ENCODE measurements at regions not wholly inside any gene's neighbourhood (a gene's known extent, or its start where the extent isn't known, plus 50 kb on each side); places are given as distances from the start of the nearest gene placed in this dataset.

- Histone ChIP-seq H3K4me3 (ENCODE audit: low read length in 3 of 3) (no peak overlapping the region), H3K4me1 (ENCODE audit: control insufficient read depth in 3 of 3, insufficient read depth in 3 of 3, low read length in 3 of 3) (no peaks in the 10 kb centered on the region), H3K27me3 (ENCODE audit: control insufficient read depth in 3 of 3, insufficient read depth in 3 of 3, low read length in 3 of 3) (no peaks in the 10 kb centered on the region), H3K9me3 (ENCODE audit: control insufficient read depth in 3 of 3, low read length in 3 of 3) (no peaks in the 10 kb centered on the region), H3K27ac (ENCODE audit: low read depth, low read length) (no peak overlapping the region), H3K36me3 (ENCODE audit: control insufficient read depth in 3 of 3, insufficient read depth in 3 of 3, low read length in 3 of 3) (no peaks in the 10 kb centered on the region), H3K9ac (ENCODE audit: low read depth in 1 of 3, low read length in 3 of 3) (no peak overlapping the region)
Measured at GRCh38 chr12:127912035-127912665, 354.8 kb upstream of the TMEM132C start.

DNA sequence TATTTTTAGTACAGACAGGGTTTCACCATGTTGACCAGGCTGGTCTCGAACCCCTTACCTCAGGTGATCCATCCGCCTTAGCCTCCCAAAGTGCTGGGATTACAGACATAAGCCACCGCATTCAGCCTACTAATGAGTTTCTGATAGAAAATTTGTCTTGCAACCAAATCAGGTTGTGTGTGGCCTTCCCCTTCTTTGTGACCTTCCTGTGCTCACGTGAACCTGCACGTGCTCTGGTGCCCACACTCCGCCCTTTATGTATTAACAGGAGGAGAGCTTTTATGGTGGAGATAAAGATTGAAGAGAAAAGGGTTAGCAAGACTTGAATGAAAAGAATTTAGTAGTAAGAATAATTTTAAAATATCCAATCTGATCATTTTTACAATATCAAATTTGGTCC lies 343.5 kb upstream of the TMEM132C start:
- Histone ChIP-seq H3K36me3 (ENCODE audit: control insufficient read depth in 3 of 3, insufficient read depth in 3 of 3, low read length in 3 of 3) (no peaks in the 10 kb centered on the region), H3K4me3 (ENCODE audit: low read length in 3 of 3) (no peak overlapping the region), H3K27ac (ENCODE audit: low read depth, low read length) (no peak overlapping the region), H3K9me3 (ENCODE audit: control insufficient read depth in 3 of 3, low read length in 3 of 3) (no peaks in the 10 kb centered on the region), H3K9ac (ENCODE audit: low read depth in 1 of 3, low read length in 3 of 3) (no peak overlapping the region), H3K27me3 (ENCODE audit: control insufficient read depth in 3 of 3, insufficient read depth in 3 of 3, low read length in 3 of 3) (no peaks in the 10 kb centered on the region), H3K4me1 (ENCODE audit: control insufficient read depth in 3 of 3, insufficient read depth in 3 of 3, low read length in 3 of 3) (peaks cover 0 to 4% (median 0%) of the 10 kb centered on the region in 3 donors)

GRCh38 chr12:127925971-127926370 lies 341.0 kb upstream of the TMEM132C start:
- no peak overlapping the region for H3K9ac ChIP-seq (ENCODE audit: low read depth in 1 of 3, low read length in 3 of 3)
- H3K4me1 ChIP-seq (ENCODE audit: control insufficient read depth in 3 of 3, insufficient read depth in 3 of 3, low read length in 3 of 3), result peaks cover 0 to 4% (median 0%) of the 10 kb centered on the region in 3 donors
- no peaks in the 10 kb centered on the region for H3K36me3 ChIP-seq (ENCODE audit: control insufficient read depth in 3 of 3, insufficient read depth in 3 of 3, low read length in 3 of 3)
- no peak overlapping the region for H3K4me3 ChIP-seq (ENCODE audit: low read length in 3 of 3)
- no peak overlapping the region for H3K27ac ChIP-seq (ENCODE audit: low read depth, low read length)
- no peaks in the 10 kb centered on the region for H3K27me3 ChIP-seq (ENCODE audit: control insufficient read depth in 3 of 3, insufficient read depth in 3 of 3, low read length in 3 of 3)
- H3K9me3 ChIP-seq (ENCODE audit: control insufficient read depth in 3 of 3, low read length in 3 of 3), result no peaks in the 10 kb centered on the region

DNA sequence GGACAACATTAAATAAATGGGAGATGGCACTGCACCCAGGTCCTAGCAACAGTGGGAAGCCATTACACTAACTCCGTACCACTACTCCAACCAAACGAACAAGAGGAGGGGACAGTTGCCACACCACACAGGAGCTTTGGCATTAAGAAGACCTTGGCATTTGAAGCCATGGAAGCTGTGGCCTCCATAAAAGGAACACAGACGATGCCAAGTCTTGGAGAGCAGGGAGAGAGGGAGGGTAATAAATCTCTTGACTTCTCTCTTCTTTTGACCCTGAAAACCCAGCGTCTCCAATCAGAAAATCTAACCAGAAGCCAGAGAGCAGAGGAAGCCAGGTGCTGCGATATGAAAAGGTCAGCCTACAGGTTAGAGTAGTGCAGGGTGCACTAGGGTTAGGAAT lies 338.8 kb upstream of the TMEM132C start:
- Histone ChIP-seq H3K27me3 (ENCODE audit: control insufficient read depth in 3 of 3, insufficient read depth in 3 of 3, low read length in 3 of 3) (no peaks in the 10 kb centered on the region), H3K27ac (ENCODE audit: low read depth, low read length) (no peak overlapping the region), H3K4me3 (ENCODE audit: low read length in 3 of 3) (no peak overlapping the region), H3K36me3 (ENCODE audit: control insufficient read depth in 3 of 3, insufficient read depth in 3 of 3, low read length in 3 of 3) (no peaks in the 10 kb centered on the region), H3K9me3 (ENCODE audit: control insufficient read depth in 3 of 3, low read length in 3 of 3) (no peaks in the 10 kb centered on the region), H3K4me1 (ENCODE audit: control insufficient read depth in 3 of 3, insufficient read depth in 3 of 3, low read length in 3 of 3) (peaks cover 0 to 4% (median 0%) of the 10 kb centered on the region in 3 donors), H3K9ac (ENCODE audit: low read depth in 1 of 3, low read length in 3 of 3) (no peak overlapping the region)

GRCh38 chr12:127928615-127929571 lies 338.1 kb upstream of the TMEM132C start:
- no peak overlapping the region for H3K27ac ChIP-seq (ENCODE audit: low read depth, low read length)
- H3K4me1 ChIP-seq (ENCODE audit: control insufficient read depth in 3 of 3, insufficient read depth in 3 of 3, low read length in 3 of 3), result peaks cover 0 to 4% (median 0%) of the 10 kb centered on the region in 3 donors
- no peaks in the 10 kb centered on the region for H3K27me3 ChIP-seq (ENCODE audit: control insufficient read depth in 3 of 3, insufficient read depth in 3 of 3, low read length in 3 of 3)
- no peaks in the 10 kb centered on the region for H3K36me3 ChIP-seq (ENCODE audit: control insufficient read depth in 3 of 3, insufficient read depth in 3 of 3, low read length in 3 of 3)
- H3K9me3 ChIP-seq (ENCODE audit: control insufficient read depth in 3 of 3, low read length in 3 of 3), result no peaks in the 10 kb centered on the region
- H3K4me3 ChIP-seq (ENCODE audit: low read length in 3 of 3), result no peak overlapping the region
- no peak overlapping the region for H3K9ac ChIP-seq (ENCODE audit: low read depth in 1 of 3, low read length in 3 of 3)

DNA sequence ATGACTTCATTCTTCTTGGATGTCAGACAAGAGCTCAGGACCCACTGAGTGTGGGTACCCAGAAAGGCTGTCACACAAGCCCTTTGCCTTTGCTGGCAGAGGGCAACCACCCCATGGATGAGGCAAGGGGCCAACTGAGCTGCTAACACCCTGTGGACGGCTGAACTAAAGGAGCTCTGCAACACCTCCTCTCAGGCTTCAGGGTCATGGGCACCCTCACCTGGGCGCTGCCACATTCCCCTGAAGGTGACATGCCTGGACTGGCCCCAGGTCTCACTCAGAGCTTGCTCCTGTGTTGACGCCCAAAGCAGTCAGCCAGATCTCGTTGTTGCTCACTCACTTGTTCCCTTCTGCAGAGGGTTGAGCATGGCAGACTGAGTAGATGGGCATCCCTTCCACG lies 336.8 kb upstream of the TMEM132C start:
- Histone ChIP-seq H3K9me3 (ENCODE audit: control insufficient read depth in 3 of 3, low read length in 3 of 3) (no peaks in the 10 kb centered on the region), H3K27ac (ENCODE audit: low read depth, low read length) (no peak overlapping the region), H3K27me3 (ENCODE audit: control insufficient read depth in 3 of 3, insufficient read depth in 3 of 3, low read length in 3 of 3) (no peaks in the 10 kb centered on the region), H3K4me3 (ENCODE audit: low read length in 3 of 3) (no peak overlapping the region), H3K9ac (ENCODE audit: low read depth in 1 of 3, low read length in 3 of 3) (no peak overlapping the region), H3K36me3 (ENCODE audit: control insufficient read depth in 3 of 3, insufficient read depth in 3 of 3, low read length in 3 of 3) (no peaks in the 10 kb centered on the region), H3K4me1 (ENCODE audit: control insufficient read depth in 3 of 3, insufficient read depth in 3 of 3, low read length in 3 of 3) (peaks cover 0 to 4% (median 0%) of the 10 kb centered on the region in 3 donors)

DNA sequence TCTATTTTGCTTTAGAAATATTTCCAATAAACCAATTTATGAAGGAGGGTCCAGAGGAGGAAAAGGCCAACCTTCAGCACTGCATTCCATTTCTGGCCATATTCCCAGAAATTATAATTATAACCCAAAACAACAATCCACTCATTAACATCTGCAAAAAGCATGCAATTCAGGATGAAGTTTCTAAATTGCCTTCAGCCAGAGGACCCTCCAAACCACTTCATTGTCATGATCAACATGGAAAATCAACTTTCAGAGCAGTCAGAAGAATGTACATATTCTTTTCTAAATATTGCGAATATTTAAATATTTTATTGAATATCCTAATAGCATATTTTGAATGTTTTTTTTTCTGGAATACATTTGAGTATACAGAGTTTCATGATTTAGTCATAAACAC lies 332.6 kb upstream of the TMEM132C start:
- H3K4me1 ChIP-seq (ENCODE audit: control insufficient read depth in 3 of 3, insufficient read depth in 3 of 3, low read length in 3 of 3), result no peaks in the 10 kb centered on the region
- H3K36me3 ChIP-seq (ENCODE audit: control insufficient read depth in 3 of 3, insufficient read depth in 3 of 3, low read length in 3 of 3), result no peaks in the 10 kb centered on the region
- no peaks in the 10 kb centered on the region for H3K27me3 ChIP-seq (ENCODE audit: control insufficient read depth in 3 of 3, insufficient read depth in 3 of 3, low read length in 3 of 3)
- no peak overlapping the region for H3K27ac ChIP-seq (ENCODE audit: low read depth, low read length)
- no peak overlapping the region for H3K9ac ChIP-seq (ENCODE audit: low read depth in 1 of 3, low read length in 3 of 3)
- no peaks in the 10 kb centered on the region for H3K9me3 ChIP-seq (ENCODE audit: control insufficient read depth in 3 of 3, low read length in 3 of 3)
- H3K4me3 ChIP-seq (ENCODE audit: low read length in 3 of 3), result no peak overlapping the region

DNA sequence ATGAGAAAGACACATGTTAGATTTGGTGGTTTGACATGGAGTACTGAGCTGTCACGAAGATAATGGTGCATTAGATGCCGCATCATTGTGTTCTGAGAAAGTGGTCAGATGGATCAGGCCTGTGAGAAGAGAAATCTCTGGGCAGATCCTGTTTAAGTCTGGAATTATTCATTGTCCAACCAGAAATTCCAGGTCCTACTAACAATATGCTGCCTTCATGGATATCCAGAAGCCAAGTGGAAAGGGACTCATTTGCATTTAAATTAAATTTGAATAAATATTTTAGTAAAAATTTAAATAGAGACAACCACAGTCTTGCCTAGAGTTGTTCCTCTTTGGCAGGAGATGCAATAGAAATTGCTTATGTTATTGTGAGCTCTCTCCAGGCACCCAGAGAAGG lies 330.5 kb upstream of the TMEM132C start:
- H3K9ac ChIP-seq (ENCODE audit: low read depth in 1 of 3, low read length in 3 of 3), result no peak overlapping the region
- H3K27ac ChIP-seq (ENCODE audit: low read depth, low read length), result no peak overlapping the region
- H3K9me3 ChIP-seq (ENCODE audit: control insufficient read depth in 3 of 3, low read length in 3 of 3), result no peaks in the 10 kb centered on the region
- H3K4me3 ChIP-seq (ENCODE audit: low read length in 3 of 3), result no peak overlapping the region
- H3K4me1 ChIP-seq (ENCODE audit: control insufficient read depth in 3 of 3, insufficient read depth in 3 of 3, low read length in 3 of 3), result no peaks in the 10 kb centered on the region
- no peaks in the 10 kb centered on the region for H3K27me3 ChIP-seq (ENCODE audit: control insufficient read depth in 3 of 3, insufficient read depth in 3 of 3, low read length in 3 of 3)
- no peaks in the 10 kb centered on the region for H3K36me3 ChIP-seq (ENCODE audit: control insufficient read depth in 3 of 3, insufficient read depth in 3 of 3, low read length in 3 of 3)

- Histone ChIP-seq H3K27ac (ENCODE audit: low read depth, low read length) (no peak overlapping the region), H3K36me3 (ENCODE audit: control insufficient read depth in 3 of 3, insufficient read depth in 3 of 3, low read length in 3 of 3) (no peaks in the 10 kb centered on the region), H3K4me3 (ENCODE audit: low read length in 3 of 3) (no peak overlapping the region), H3K27me3 (ENCODE audit: control insufficient read depth in 3 of 3, insufficient read depth in 3 of 3, low read length in 3 of 3) (no peaks in the 10 kb centered on the region), H3K9ac (ENCODE audit: low read depth in 1 of 3, low read length in 3 of 3) (no peak overlapping the region), H3K9me3 (ENCODE audit: control insufficient read depth in 3 of 3, low read length in 3 of 3) (no peaks in the 10 kb centered on the region), H3K4me1 (ENCODE audit: control insufficient read depth in 3 of 3, insufficient read depth in 3 of 3, low read length in 3 of 3) (no peaks in the 10 kb centered on the region)
Measured at GRCh38 chr12:127941332-127941731, 325.6 kb upstream of the TMEM132C start.

GRCh38 chr12:127942981-127943380 lies 324.0 kb upstream of the TMEM132C start:
- Histone ChIP-seq H3K27me3 (ENCODE audit: control insufficient read depth in 3 of 3, insufficient read depth in 3 of 3, low read length in 3 of 3) (no peaks in the 10 kb centered on the region), H3K9me3 (ENCODE audit: control insufficient read depth in 3 of 3, low read length in 3 of 3) (no peaks in the 10 kb centered on the region), H3K4me3 (ENCODE audit: low read length in 3 of 3) (no peak overlapping the region), H3K9ac (ENCODE audit: low read depth in 1 of 3, low read length in 3 of 3) (no peak overlapping the region), H3K27ac (ENCODE audit: low read depth, low read length) (no peak overlapping the region), H3K4me1 (ENCODE audit: control insufficient read depth in 3 of 3, insufficient read depth in 3 of 3, low read length in 3 of 3) (no peaks in the 10 kb centered on the region), H3K36me3 (ENCODE audit: control insufficient read depth in 3 of 3, insufficient read depth in 3 of 3, low read length in 3 of 3) (no peaks in the 10 kb centered on the region)

Data from skeletal muscle tissue (tissue), 3 donors.